ENCODE measurements at regions not wholly inside any gene's neighbourhood (a gene's known extent, or its start where the extent isn't known, plus 50 kb on each side); places are given as distances from the start of the nearest gene placed in this dataset.

DNA sequence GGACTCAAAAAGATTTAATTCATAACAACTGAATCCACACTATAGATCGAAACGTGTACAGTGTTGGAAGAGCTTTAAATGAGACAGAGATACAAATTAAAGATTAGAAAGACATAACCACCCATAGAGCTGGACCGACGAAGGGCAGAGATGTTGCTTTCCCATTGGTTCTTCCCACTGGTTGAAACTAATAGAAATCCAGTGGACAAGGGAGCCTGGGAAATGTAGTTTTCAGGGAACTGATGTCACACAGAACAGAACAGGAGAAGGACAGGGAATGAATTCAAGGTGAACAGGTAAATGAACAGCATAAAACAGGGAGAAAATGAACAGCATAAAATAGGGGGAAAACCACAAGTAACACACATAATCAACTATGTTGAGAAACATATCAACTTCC lies 328.7 kb downstream of the ZNF621 start:
- no peak for TF ChIP-seq POLR2A (IDR thresholded peaks at IDR 0.05)
- TF ChIP-seq, protein P1, sequence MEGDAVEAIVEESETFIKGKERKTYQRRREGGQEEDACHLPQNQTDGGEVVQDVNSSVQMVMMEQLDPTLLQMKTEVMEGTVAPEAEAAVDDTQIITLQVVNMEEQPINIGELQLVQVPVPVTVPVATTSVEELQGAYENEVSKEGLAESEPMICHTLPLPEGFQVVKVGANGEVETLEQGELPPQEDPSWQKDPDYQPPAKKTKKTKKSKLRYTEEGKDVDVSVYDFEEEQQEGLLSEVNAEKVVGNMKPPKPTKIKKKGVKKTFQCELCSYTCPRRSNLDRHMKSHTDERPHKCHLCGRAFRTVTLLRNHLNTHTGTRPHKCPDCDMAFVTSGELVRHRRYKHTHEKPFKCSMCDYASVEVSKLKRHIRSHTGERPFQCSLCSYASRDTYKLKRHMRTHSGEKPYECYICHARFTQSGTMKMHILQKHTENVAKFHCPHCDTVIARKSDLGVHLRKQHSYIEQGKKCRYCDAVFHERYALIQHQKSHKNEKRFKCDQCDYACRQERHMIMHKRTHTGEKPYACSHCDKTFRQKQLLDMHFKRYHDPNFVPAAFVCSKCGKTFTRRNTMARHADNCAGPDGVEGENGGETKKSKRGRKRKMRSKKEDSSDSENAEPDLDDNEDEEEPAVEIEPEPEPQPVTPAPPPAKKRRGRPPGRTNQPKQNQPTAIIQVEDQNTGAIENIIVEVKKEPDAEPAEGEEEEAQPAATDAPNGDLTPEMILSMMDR (IDR thresholded peaks at IDR 0.05) = no peak
